ENCODE measurements at regions not wholly inside any gene's neighbourhood (a gene's known extent, or its start where the extent isn't known, plus 50 kb on each side); places are given as distances from the start of the nearest gene placed in this dataset.

DNA sequence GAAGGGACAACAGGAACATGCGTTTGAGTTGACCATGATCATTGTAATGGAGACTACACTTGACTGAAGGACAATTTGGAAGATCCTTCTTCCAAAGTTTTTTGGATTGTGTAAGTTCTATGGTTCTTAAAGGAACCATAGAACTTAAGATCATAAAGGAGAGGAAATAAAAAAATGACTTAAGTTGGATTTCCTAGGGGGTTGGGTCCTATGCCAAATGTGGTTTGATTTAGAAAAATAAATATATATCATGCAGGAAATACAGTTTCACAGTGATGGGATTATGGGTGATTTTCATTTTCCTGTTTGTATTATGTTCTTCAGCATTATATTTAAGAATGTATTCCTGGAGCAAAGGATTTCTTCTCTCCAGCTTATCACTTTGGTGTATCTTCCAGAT is 305.5 kb upstream of the DPH6 start:
- Mint-ChIP-seq H3K36me3 (ENCODE audit: insufficient read depth in 1 of 3, low read depth in 3 of 3) (no peaks in the 10 kb centered on the region), H3K4me1 (no peaks in the 10 kb centered on the region), H3K9me3 (no peaks in the 10 kb centered on the region), H3K4me3 (no peak overlapping the region), H3K27ac (no peak overlapping the region), H3K27me3 (ENCODE audit: low read depth) (no peaks in the 10 kb centered on the region)
- Histone ChIP-seq H2BK20ac (ENCODE audit: low read depth, low read length, poor library complexity, severe bottlenecking) (no peak overlapping the region), H3K23ac (ENCODE audit: insufficient read length, low read depth, low read length) (no peak overlapping the region), H3K4me2 (ENCODE audit: insufficient read depth, insufficient read length, low read length) (no peak overlapping the region), H3K56ac (ENCODE audit: insufficient read length, low read depth, low read length) (no peak overlapping the region), H4K8ac (replicated peaks; ENCODE audit: insufficient read length, low read depth, low read length) (no peak overlapping the region), H4K5ac (ENCODE audit: insufficient read length, low read depth, low read length) (no peak overlapping the region), H2BK15ac (ENCODE audit: low read depth, low read length) (no peak overlapping the region), H3K18ac (ENCODE audit: insufficient read length, low read depth, low read length) (no peak overlapping the region), H3K79me2 (ENCODE audit: insufficient read depth, low read length) (no peaks in the 10 kb centered on the region), H3K27me3 (ENCODE audit: insufficient read depth, low read length) (no peaks in the 10 kb centered on the region), H2AK5ac (ENCODE audit: insufficient read length, low read length) (no peak overlapping the region), H3K14ac (ENCODE audit: insufficient read depth, low read length) (no peak overlapping the region), H3K79me1 (ENCODE audit: insufficient read depth, low read depth, low read length, poor library complexity, severe bottlenecking) (no peaks in the 10 kb centered on the region), H3K23me2 (ENCODE audit: insufficient read length, low read depth, low read length, poor library complexity, severe bottlenecking) (no peaks in the 10 kb centered on the region), H3K4me1 (ENCODE audit: insufficient read depth, low read length) (no peaks in the 10 kb centered on the region), H2BK12ac (ENCODE audit: insufficient read length, low read depth, low read length) (no peak overlapping the region), H3K27ac (ENCODE audit: insufficient read length, low read depth, low read length) (no peak overlapping the region), H3K4ac (ENCODE audit: low read depth, low read length) (no peak overlapping the region), H3T11ph (ENCODE audit: low read length) (no peak overlapping the region), H3K9me3 (ENCODE audit: control insufficient read depth, low read depth, low read length) (no peaks in the 10 kb centered on the region), H3K9ac (ENCODE audit: extremely low read depth, insufficient read length, low read length) (no peak overlapping the region), H2BK120ac (ENCODE audit: low read depth, low read length, poor library complexity, severe bottlenecking) (no peak overlapping the region), H4K91ac (ENCODE audit: insufficient read length, low read depth, low read length) (no peak overlapping the region), H2AFZ (ENCODE audit: low read length) (no peak overlapping the region), H2BK5ac (ENCODE audit: insufficient read length, low read length) (no peak overlapping the region), H4K20me1 (ENCODE audit: control insufficient read depth, insufficient read depth, insufficient read length) (no peaks in the 10 kb centered on the region)
- TF ChIP-seq, protein P1, sequence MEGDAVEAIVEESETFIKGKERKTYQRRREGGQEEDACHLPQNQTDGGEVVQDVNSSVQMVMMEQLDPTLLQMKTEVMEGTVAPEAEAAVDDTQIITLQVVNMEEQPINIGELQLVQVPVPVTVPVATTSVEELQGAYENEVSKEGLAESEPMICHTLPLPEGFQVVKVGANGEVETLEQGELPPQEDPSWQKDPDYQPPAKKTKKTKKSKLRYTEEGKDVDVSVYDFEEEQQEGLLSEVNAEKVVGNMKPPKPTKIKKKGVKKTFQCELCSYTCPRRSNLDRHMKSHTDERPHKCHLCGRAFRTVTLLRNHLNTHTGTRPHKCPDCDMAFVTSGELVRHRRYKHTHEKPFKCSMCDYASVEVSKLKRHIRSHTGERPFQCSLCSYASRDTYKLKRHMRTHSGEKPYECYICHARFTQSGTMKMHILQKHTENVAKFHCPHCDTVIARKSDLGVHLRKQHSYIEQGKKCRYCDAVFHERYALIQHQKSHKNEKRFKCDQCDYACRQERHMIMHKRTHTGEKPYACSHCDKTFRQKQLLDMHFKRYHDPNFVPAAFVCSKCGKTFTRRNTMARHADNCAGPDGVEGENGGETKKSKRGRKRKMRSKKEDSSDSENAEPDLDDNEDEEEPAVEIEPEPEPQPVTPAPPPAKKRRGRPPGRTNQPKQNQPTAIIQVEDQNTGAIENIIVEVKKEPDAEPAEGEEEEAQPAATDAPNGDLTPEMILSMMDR (conservative IDR thresholded peaks at IDR 0.05) = no peak
- DNase-seq = no peak
- WGBS (ENCODE audit: extremely low coverage, insufficient read length, low lambda C conversion rate) = no CpG with 5 or more reads among the region's 1 CpG

All from H9 (cell line).